ENCODE measurements at regions not wholly inside any gene's neighbourhood (a gene's known extent, or its start where the extent isn't known, plus 50 kb on each side); places are given as distances from the start of the nearest gene placed in this dataset.
"Not testable (repeated sequence)": the region's sequence is repeated elsewhere in the genome, so short reads cannot be mapped to it uniquely, and the experiment has no call there.

- DNase-seq (ENCODE audit: low spot score); intact Hi-C loops (cut with DNase I): not testable (repeated sequence)
These were observed 105.5 kb downstream of the PPIAL4A start for GRCh38 chr1:120995025-120995424.

GRCh38 chr1:121001090-121001726 is 111.6 kb downstream of the PPIAL4A start:
- intact Hi-C loops (cut with DNase I); DNase-seq (ENCODE audit: low spot score): not testable (repeated sequence)

GRCh38 chr1:121003230-121003629 is 113.7 kb downstream of the PPIAL4A start:
- intact Hi-C loops (cut with DNase I); DNase-seq (ENCODE audit: low spot score): not testable (repeated sequence)

GRCh38 chr1:121006826-121007225 is 117.3 kb downstream of the PPIAL4A start:
- DNase-seq (ENCODE audit: low spot score); intact Hi-C loops (cut with DNase I): not testable (repeated sequence)

GRCh38 chr1:121007755-121008154 is 118.2 kb downstream of the PPIAL4A start:
- intact Hi-C loops (cut with DNase I); DNase-seq (ENCODE audit: low spot score): not testable (repeated sequence)

DNA sequence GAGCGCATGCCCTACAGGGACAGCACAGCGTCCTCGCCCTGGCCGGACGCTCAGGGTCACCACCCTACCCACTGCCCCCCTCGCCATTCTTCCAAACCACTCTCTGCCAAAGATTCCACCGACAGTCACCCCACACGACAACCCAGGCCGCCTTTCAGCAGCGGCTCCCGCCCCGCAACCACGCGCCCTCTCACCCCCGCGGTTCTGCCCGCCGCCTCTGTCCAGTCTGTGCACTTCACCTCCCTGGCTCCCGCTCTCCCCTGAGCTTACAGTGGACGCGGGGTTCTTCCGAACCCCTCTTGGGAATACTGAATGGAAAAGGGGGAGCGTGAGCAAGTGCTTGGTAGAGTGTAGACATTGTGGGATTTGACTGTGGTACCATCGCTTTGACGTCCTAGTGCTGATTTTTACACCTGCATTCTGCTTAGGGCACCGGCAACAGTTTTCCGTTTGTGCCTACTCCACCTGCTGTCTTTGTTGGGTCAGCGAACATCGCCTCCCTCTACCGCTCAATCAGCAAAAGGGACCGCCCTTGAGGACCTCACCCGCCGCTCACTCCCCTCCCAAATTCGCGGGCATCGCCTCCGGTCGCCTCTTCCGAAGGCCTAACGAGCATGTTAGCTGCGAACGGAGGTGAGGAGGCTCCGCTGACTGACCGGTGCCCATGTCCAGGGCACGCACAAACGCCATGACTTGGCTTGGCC is 119.1 kb downstream of the PPIAL4A start:
- intact Hi-C loops (cut with DNase I); DNase-seq (ENCODE audit: low spot score): not testable (repeated sequence)

- DNase-seq (ENCODE audit: low spot score); intact Hi-C loops (cut with DNase I): not testable (repeated sequence)
These were observed 119.9 kb downstream of the PPIAL4A start for GRCh38 chr1:121009216-121010057.

- intact Hi-C loops (cut with DNase I); DNase-seq (ENCODE audit: low spot score): not testable (repeated sequence)
These were observed 120.6 kb downstream of the PPIAL4A start for GRCh38 chr1:121010141-121010540.

DNA sequence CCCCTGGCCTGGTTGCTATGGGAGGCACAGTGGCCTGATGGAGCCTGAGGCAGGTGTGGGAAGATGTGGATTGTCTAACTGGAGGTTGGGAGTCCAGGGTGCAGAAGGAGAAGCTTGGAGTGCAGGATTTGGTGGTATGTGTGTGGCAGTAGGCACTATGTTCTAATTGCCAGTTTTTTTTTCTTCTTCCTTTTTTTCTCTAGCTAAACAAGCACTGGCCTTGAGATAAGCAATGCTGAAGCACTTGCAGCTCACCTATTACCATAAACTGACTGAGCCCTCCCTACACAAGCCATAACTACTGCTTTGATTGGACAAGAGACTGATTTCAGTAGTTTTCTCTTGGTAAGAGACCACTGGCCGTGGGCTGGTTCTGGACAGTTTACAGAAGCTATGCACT is 123.6 kb downstream of the PPIAL4A start:
- DNase-seq (ENCODE audit: low spot score); intact Hi-C loops (cut with DNase I): not testable (repeated sequence)

DNA sequence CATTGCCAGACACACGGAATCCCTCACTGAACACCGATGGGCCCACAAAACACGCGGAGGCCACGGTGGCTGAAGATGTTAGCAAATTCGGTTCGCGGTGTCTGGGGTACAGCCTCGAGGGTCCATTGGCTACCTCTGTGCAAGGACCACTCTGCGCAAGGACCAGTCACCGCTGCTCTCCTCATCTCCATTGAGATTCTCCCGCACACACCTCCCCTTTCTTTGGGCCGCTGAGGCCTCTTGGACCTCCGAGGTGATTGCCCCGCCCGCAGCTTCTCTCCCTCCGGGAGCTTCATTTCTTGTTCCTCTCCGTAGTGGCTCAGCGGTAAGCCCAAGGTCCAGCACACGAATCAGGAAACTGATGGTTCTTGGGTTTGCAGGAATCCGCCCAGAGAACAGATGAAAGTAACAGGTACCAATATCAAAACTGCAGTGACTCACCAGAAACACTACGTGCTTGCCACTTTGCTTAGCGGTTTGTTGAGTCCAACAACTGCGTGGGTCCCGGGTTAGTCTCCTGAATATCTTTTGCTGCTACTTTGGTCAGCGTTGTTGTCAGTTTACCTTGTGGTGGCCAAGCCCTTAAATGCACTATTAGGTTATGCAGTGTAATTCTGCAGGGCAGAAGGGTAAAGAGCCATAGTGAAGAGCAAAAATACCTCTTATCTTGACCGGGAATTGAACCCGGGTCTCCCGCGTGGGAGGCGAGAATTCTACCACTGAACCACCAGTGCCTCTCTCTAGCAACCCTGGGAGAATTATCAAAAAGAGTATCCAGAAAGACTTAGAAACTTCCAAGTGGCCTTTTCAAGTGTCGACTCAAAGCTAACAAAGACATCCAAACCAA is 126.8 kb downstream of the PPIAL4A start:
- intact Hi-C loops (cut with DNase I); DNase-seq (ENCODE audit: low spot score): not testable (repeated sequence)

GRCh38 chr1:121019715-121020349 is 130.3 kb downstream of the PPIAL4A start:
- intact Hi-C loops (cut with DNase I) = not testable (repeated sequence)

GRCh38 chr1:121020350-121021236 is 131.0 kb downstream of the PPIAL4A start:
- intact Hi-C loops (cut with DNase I); DNase-seq (ENCODE audit: low spot score): not testable (repeated sequence)

More at GRCh38 chr1:121019715-121020349, 130.3 kb downstream of the PPIAL4A start:
- DNase-seq (ENCODE audit: low spot score) = not testable (repeated sequence)

DNA sequence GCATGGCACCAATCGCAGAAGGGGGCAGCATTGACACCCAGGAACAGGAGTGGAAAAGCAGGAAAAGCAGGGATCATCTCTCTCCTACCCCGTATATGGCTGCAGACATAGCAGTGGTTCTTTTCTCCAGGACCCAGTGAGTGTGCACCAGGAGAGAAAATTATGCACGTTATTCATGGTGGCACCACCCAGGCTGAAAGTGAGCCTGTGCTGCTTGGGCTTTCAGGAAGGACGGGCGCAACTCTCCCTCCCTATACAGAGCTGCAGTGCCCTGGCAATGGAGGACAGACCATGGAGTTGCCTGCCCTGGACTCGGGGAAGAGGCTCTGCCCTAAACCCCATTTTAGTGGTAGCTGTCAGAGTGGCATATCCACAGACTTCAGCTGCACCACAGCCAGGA is 132.1 kb downstream of the PPIAL4A start:
- intact Hi-C loops (cut with DNase I); DNase-seq (ENCODE audit: low spot score): not testable (repeated sequence)

GRCh38 chr1:121032878-121033494 is 143.4 kb downstream of the PPIAL4A start:
- DNase-seq (ENCODE audit: low spot score); intact Hi-C loops (cut with DNase I): not testable (repeated sequence)

GRCh38 chr1:121036792-121037191 is 147.2 kb downstream of the PPIAL4A start:
- intact Hi-C loops (cut with DNase I); DNase-seq (ENCODE audit: low spot score): not testable (repeated sequence)

DNA sequence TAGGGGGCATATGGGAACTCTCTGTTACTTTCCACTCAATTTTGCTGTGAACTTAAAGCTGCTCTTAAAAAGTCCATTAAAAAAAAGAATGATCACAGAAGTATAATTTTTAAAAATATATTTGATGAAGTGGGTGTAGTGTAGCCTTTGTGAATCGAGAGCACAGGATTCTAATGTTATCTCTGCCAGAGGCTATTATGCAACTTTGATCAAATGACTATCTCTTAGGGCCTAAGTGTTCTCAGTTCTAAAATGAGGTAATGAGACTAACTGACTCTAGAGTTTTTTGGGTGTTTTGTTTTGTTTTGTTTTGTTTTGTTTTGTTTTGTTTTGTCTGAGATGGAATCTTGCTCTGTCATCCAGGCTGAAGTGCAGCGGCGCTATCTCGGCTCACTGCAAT is 143.2 kb downstream of the FAM72B start:
- DNase-seq (ENCODE audit: low spot score); intact Hi-C loops (cut with DNase I): not testable (repeated sequence)

- intact Hi-C loops (cut with DNase I); DNase-seq (ENCODE audit: low spot score): not testable (repeated sequence)
These were observed 142.6 kb downstream of the FAM72B start for GRCh38 chr1:121041497-121041896.

Data from posterior vena cava (tissue), 2 donors.